Fibroblast of lung (primary cell): ENCODE measurements at regions not wholly inside any gene's neighbourhood (a gene's known extent, or its start where the extent isn't known, plus 50 kb on each side); places are given as distances from the start of the nearest gene placed in this dataset.

ENCODE experiments used
- CTCF ChIP-seq, 2 donors: IDR thresholded peaks in 1 of 2; conservative IDR thresholded peaks in 1 of 2; 1 replicate in 1 of 2; 2 replicates in 1 of 2; pipeline ENCODE4 v1.5.1; 2011 to 2012; ENCODE audit warnings: low read length in 2 of 2, control low read depth in 1 of 2, inconsistent platforms in 1 of 2, low read depth in 1 of 2, mild to moderate bottlenecking in 1 of 2
- EZH2 ChIP-seq: IDR thresholded peaks from 2 replicates; pipeline ENCODE4 v1.5.1; 2012; ENCODE audit warnings: low read length, control low read depth, mild to moderate bottlenecking; ENCODE audit errors: missing control alignments

- TF ChIP-seq CTCF (conservative IDR thresholded peaks at IDR 0.05 in 1 of 2, IDR thresholded peaks at IDR 0.05 in 1 of 2; ENCODE audit: low read depth in 1 of 2, low read length in 2 of 2), result no peak
- no peak for TF ChIP-seq EZH2
Observed at GRCh38 chr13:70424428-70424827, 316.2 kb upstream of the KLHL1 start.
